DMS 273 (cell line): ENCODE measurements at regions not wholly inside any gene's neighbourhood (a gene's known extent, or its start where the extent isn't known, plus 50 kb on each side); places are given as distances from the start of the nearest gene placed in this dataset.

Experiments
- DNase-seq: peaks from one replicate; lab custom pipeline; 2025; ENCODE audit not compliant: unreplicated experiment; lab: John Stamatoyannopoulos, UW

DNA sequence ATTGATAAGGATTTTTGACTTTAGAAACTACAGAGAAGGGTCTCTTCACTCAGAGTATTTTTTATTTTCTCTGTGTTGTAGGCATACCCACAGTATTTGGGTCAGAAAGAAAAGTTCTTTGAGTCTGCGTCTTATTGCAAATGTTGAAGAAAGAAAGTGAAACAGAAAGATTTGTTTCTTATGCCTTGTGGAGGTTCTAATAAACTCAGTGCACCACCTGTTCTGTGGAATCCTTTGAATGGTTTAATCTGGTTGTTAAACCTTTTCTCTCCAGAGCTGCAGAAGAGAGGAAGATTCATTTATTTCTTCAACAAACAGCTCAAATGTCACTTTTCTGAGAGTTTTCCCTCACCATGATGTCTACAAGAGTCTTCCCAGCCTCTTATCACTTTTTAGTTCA is 146.6 kb upstream of the PLEKHG7 start:
- DNase-seq = no peak

DNA sequence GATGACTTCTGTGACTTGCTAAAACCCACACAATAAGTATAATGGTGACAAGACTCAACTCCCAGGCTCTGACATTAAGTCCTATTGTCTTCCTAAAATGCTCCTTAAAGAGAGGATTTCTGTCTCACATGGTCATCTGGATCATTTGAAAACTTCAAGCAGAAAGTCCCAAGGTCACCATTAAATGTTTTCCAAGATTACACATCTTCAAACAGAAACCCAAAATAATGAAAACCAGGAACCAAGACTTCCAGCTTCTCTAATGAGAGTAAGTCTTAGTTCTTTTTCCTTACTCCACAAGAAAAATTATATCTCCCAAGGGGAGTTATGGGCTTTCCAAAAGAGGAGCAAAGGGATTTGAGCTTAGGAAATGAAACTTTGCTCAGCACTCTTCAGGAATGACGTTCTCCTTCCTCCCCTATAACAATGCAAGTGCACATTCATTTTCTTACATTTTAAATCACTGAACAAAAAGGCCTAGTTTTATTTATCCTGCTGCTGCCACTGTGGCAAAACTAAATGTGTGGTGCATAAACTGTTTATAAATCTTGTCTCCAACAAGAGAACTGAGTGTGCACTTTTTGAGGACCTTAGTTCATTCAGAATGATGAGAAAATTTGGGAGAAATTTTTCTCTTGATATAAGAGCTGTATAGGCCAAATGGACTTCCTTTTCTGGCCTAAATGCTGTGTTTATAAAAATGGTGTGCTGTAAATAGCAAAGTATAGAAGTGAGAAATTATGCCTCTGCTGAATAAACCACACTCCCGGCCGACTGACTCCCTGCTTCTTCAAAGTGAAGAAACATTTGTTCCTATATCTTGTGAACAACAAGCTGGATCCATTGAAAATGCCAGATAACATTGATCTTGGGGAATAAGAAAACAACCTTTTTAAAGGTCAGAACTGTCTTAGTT is 148.4 kb upstream of the PLEKHG7 start:
- no peak for DNase-seq

DNA sequence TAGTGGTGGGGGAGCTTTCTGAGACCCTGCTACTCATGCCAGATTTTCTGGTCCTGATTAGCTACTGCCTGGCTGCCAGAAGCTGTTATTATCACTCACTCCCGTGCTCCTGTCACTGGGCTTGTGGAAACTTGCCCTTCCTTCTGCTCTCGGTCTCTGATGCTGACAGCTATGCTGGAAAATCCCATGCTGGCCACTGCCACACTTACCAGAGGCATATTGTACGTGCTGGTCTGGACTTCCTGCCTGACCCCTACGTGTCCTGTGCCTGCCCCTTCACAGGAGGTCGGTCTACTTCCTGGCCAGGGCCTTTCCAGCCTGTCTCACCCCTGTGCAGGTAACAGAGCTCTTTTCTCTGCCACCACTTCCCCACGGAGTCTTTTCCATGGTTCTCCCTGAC is 149.4 kb upstream of the PLEKHG7 start:
- DNase-seq = peak; percentile 77

DNA sequence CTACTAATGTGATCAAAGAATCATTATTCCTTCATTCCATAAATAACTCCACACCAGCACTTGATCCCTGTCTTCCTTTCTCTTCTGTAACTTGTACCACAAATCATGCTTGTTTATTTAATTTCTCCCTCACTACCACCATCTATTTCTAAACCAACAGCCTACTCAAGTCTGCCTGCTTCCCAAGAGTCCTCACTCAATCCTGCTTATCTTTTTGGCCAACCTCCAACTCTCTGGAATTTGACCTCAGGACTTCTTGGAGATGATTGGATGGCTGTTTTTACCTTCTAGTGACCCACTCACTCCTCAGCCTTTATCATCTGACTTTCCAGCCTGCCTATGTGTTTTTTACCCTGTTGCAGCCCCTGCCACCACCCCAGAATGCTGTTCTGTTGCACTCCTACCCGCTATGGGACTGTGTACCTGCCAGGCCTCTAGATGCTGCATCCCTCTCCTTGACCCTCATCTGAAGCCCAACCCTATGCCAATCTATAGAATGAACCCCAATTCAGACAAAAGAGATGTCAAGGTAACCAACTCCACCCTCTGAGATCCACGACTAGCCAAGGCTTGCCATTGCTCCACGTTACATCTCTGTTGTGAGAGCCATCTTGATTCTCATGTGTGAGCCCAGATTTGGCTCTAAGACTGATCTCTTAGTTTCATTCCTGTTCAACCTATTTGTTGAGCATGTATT is 150.2 kb upstream of the PLEKHG7 start:
- peak; percentile 22 for DNase-seq

DNA sequence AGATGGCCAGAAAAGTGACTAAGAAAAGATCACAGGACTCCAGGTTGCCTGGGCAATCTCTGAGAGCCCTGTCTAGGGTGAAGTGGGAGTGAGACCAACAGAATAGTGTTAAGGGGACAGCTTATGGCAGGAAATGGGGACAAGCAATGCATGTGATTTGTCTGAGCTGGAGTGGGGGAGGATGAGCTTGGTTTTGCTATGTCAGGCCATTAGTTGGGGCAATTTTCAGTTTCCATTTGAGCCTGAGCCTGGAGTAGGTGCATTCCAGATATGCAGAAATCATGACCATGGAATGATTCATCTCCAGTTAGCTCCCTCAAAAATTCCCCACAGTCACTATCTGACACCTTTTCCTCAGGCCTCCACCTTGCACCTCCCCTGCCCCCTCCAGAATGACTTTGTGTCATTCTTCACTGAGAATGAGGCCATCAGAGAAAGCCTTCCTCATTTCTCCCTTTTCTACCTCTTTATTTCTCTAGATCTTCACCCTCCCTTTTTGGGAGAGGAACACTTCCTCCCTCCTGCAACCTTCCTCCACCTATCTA is 150.9 kb upstream of the PLEKHG7 start:
- DNase-seq = no peak

DNA sequence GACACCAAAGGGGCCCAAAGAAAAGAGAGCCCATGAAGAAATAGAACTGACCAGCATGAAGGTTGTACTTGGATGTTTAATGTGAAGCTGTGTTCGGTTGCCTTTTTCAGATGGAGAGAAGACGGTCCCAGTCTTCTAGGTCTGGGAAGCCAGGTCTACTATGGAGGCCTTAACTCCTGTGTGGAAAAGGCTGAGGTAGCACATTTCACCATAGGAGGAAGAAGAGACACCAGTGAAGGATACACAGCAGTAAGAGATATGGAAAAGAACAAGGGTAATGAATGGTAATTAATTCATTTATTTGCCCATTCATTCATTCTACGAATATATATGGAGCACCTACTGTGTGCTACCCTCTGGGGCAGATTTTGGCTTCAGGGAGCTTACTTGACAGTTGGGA is 151.6 kb upstream of the PLEKHG7 start:
- no peak for DNase-seq

DNA sequence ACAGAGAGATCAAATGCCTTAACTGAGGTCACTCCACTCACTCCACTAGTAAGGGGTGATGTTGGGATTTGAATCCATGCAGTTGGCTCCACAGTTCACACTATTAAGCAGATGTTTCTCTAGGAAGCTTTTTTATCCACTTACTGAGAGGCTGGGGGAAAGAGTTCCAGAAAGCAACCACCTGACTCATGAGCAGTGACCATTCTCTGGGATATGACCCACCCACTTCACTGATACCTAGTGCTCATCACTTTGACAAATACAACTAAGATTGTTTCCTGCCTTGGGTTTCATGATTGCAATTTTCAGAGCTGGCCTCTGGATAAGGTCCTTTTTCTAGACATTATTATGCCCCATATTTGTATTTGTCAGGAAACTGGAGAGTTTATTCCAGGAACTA is 152.1 kb upstream of the PLEKHG7 start:
- no peak for DNase-seq

DNA sequence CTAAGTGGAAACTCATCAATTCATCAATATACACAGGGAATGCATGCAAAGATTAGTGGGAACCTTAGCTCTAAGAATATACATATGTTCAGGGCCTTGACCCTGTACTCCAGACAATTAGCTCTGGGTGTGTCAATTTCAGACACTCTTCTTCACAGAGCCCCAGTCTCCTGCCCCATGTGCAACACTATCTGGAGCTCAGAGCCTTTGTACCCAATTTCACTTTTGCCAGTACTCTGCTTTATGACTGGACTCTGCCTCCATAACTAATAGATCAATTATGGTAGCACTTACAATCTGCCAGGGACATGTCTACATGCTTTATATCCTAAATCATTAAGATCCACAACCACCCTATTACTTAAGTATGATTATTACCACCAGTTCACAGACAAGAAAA is 152.5 kb upstream of the PLEKHG7 start:
- DNase-seq = no peak

DNA sequence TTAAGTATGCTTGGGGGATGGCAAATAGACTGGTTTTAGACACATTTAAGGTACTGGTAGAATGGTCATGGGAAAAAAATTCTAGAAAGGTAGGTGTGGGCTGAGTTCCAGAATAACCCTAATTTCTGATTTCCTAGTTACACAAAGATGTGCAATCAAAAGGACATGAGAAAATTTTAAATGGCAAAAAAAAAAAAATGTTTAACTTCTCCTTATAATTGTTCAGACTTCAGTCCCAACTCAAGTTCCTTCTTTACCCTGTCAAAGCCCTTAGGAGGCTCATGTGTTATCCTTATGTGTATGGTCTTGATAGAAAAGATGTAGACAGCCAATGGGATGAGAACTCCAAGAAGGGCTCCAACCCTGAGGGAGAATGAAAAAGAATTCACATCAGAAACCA is 153.3 kb upstream of the PLEKHG7 start:
- no peak for DNase-seq

DNA sequence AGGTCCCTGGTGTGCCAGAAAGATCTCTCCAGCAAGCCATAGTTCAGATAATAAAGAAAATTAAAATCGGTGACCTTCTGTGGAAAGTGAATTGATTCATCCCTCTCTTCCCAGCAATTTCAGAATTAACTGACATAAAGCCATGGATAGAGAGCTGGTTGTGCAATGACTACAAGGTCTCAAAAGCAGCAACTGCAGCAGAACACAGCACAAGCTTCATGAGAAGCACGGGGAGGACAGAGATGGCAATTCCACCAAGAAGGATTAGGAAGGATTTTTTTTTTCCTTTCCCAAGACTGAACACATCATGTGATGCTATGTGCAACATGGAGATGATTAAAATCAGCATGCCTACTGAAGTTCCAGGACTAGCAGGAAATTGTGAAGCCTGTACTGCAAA is 154.9 kb upstream of the PLEKHG7 start:
- no peak for DNase-seq

DNA sequence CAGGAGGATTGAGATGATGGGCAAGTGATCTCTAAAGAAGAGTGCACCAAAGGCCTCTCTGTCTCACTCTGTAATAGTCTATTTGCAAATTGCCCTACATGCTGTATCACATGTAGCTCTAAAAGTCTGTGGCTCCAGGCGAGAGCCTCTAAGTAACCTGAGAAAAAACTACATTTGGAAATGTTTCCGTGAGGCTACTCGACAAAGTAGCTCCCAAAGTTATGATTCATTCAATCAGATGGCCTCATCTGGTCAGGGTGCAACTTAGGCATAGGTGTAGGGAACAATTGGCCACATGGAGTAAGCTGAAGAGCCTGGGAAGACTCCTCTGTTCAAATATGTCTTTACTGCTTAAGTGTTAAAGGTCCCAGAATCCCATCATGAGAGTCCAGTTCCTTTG is 155.4 kb upstream of the PLEKHG7 start:
- DNase-seq = no peak

DNA sequence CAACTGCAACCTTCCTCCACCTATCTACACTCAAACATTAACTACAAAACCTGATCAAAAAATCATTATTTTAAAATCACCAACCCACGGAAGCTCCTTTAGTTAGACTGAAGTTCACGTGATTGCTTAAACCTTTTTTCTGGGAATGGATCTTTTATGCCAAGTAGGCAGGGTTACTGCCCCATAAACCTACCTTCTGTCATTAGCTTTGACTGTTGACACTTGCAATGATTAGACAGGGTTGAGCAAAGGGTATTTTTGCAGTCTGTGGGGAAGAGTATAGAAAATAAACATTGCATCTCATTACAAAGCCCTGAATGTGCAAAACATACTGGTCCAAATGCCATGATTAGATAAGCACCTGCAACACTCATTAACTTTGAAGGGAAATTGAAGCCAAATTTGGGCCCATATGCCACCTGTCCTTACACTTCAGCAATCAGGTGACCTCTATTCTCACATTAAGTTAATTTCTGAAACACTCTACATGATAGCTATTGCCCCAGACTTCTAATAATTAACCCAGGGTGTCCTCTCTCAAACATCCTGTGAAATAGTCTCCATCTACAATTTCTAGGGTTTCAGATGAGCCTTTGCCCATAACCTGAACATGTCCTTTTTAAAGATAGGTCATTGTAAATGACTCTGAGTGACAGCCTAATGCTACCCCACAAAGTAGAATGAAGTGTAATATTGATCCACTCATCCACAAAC is 156.0 kb upstream of the PLEKHG7 start:
- DNase-seq = peak; percentile 14

DNA sequence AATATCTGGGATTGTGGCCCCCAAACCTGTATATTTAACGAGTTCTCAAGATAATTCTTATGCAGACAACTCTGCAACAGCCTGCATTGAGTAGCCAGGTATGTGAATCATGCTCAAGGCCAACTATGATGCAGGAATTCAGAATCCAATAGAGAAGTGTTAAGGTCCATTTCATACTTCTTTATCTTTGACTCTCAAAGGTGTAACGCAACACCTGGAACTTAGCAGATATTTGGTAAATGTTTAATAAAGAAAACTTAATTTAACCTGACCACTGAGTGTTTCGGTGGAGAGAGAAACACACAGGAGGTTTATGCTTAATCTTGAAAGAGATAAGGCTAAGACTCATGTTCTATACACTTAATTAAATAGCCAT is 156.5 kb upstream of the PLEKHG7 start:
- no peak for DNase-seq

DNA sequence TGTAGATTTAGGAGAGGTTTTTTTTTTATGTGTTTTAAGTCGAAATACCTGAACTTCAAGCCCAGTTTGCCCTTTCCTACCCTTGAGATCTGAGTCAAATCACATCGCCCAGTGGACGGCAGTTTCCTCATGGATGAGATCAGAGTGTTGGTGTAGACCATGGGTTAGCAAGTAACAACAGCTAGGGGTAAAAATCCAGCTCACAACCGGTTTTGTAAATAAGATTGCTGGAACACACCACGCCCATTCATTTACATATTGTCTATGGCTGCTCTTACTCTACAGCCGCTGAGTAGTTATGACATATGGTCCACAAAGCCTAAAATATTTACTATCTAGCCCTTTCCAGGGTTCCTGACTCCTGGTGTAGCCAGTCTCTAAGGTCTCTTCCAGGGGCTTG is 158.5 kb upstream of the PLEKHG7 start:
- no peak for DNase-seq

DNA sequence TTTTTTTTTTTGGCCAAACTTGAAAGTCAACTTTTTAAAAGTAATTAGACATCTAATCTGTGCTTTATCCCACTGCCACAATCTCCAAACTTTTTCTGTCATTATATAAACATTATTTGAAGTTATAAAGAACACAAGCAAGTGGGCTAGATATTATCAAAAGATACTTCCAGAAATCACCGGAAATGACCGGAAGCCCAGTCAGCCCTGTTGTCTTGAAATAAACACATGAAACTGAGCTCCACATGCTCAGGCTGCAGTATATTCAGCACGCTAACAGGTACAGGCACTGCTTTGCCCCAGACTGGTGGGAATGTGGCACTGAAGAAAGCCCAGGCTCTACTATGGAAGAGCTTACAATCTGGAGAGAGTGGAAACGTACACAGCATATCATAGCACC is 158.9 kb upstream of the PLEKHG7 start:
- DNase-seq = no peak

DNA sequence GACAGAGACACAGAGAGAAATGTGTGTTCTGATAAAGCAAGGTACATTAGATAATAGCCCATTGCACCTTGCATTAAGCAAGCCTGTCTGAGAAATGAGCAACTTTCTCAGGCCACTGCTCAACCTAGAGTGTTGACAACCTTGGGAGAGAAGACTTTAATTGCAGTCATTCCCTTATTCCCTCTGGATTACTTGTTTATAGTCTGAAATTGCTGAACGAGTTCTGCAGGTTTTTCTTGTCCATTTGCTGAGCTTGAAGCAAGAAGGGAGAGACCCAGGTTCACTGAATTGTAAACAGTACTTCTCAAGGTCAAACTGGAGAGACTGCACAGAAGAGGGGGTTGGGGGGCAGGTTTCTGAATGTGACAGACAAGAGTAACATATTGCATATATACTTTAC is 159.4 kb upstream of the PLEKHG7 start:
- peak; percentile 3 for DNase-seq

DNA sequence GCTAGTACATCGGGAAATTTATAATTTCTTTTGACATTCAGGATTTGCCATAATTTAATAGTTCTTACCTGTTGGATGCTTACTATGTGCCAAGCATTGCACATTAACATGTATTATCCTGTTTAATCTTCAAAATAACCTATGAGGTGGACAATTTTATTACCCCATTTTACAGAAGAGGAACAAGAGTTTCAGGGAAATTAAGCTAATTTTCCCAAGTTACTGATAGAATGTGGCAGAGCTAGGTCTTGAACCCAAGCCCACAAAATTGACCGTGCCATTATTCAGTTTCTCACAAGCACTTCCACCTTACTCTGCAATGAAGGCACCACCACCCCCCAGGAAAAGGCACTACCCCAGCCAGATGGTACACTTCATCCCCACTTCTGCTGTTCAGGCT is 161.1 kb upstream of the PLEKHG7 start:
- no peak for DNase-seq

DNA sequence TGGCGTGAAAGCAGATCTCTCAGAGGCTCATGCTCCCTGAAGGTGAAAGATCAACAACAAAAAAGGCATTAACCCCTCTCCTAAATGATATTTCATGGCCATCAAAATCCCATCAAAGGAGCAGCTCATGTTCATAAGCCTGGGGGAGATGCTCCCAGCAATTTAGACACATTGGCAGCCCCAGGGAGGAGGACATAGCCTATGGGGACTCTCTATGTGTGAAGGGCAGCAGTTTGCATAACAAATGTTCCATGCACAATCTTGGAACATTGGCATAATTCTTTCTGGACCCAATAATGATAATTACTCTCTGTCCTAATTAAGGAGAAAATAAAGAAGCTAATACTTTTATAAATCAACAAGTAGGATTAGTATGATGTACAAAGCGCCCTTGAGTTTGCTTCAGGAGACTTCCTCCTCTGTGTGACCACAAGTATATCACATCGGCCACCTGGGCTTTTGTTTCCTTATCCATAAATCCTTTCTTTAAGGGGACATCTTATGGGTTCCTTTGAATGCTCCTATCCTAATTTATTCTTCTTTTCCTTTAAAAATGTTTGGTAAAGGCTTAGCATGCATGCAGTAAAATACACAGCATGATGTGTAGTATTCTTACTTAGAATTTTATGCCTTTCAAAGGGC is 161.9 kb upstream of the PLEKHG7 start:
- DNase-seq = no peak

DNA sequence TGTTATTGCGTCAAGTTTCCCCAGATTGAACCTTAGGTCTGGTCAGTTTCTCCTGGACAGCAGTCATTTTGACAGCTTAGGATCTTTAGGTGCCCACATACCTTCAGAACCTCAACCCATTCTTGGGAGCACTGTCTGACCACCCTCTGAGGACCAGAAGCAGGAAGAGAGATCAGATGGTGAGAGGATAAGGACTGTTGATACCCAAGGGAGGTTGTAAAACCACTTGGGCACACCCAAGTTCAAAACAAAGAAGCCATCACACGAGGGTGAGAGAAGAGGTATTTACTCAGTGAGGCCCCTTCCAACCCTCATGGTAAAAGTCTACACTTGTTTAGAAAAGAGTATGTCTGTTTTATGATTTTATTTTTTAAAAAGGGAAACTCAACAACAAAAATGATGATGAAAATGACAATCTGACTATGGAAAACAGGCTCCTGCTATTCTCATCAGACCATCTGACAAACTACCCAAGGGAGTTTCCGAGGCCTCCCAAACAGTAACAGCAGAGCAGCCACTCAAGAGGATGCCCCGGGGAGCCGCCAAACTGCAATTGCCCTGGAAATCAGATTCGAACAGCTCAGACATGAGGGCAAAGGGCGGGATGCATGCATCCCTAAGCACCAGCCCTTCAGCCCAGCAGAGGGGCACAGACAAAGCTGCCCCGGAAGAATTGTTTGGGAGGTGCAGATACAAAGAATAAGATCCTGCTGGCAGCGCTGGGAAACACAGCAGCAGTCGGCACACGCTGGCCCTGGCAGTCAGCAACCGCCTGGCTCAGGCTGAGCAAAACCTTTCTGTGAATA is 162.6 kb upstream of the PLEKHG7 start:
- peak; percentile 16 for DNase-seq

DNA sequence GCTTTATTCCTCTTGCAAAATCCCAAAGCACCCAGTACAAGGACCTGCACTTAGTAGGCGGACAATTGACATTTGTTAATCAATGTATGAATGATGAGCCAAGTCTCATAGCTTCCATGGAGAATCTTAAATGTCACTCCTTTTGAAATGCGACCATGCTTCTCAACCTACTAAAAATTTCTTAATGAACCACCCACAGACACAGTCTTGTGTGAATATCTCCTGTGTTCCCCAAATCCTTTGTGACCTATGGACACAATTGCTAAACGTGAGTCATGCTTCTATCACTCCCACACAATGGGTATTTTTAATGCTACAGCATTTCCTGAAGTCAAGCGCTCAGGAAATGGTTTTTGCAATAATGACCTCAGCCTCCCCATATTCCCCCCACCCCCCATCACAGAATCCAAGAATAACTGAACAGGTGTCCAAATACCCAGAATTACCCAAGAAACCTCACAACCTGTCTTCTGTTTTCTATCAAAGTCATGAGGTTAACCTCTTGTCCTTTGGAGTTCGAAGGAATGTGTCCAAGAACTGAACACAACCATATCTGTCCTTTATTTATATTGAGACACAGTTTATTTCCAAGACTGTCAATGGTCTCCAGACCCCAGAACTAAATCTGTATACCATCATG is 163.6 kb upstream of the PLEKHG7 start:
- no peak for DNase-seq
